ENCODE measurements at regions not wholly inside any gene's neighbourhood (a gene's known extent, or its start where the extent isn't known, plus 50 kb on each side); places are given as distances from the start of the nearest gene placed in this dataset.
"Not testable (repeated sequence)": the region's sequence is repeated elsewhere in the genome, so short reads cannot be mapped to it uniquely, and the experiment has no call there.

DNA sequence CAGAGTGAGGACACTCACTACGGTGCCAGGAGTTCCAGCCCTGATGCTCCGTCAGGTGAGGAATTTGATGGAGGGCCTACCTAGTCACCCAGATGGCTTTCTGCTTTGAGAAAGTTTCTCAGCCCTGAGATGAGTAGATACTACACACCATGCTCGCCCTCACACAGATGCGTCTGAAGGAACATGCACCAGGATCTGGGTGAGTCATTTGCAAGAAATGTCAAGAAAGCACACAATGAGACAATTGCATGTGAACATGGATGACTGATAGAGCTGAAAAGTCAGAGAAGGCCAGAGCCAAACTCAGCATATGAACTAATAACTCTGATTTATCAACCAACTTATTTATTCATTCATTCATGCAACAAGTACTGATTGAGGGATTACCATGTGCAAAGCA, 483.9 kb downstream of the OMA1 start:
- H3K4me3 ChIP-seq, result no peak overlapping the region
- H3K36me3 ChIP-seq, result no peaks in the 10 kb centered on the region
- intact Hi-C loops (cut with DNase I; ENCODE audit: low total_unique reads), result no loop called here
- ATAC-seq (no peak), DNase-seq (no peak)
- no peak overlapping the region for H3K27ac ChIP-seq
- H3K27me3 ChIP-seq, result no peaks in the 10 kb centered on the region
- TF ChIP-seq, protein P1, sequence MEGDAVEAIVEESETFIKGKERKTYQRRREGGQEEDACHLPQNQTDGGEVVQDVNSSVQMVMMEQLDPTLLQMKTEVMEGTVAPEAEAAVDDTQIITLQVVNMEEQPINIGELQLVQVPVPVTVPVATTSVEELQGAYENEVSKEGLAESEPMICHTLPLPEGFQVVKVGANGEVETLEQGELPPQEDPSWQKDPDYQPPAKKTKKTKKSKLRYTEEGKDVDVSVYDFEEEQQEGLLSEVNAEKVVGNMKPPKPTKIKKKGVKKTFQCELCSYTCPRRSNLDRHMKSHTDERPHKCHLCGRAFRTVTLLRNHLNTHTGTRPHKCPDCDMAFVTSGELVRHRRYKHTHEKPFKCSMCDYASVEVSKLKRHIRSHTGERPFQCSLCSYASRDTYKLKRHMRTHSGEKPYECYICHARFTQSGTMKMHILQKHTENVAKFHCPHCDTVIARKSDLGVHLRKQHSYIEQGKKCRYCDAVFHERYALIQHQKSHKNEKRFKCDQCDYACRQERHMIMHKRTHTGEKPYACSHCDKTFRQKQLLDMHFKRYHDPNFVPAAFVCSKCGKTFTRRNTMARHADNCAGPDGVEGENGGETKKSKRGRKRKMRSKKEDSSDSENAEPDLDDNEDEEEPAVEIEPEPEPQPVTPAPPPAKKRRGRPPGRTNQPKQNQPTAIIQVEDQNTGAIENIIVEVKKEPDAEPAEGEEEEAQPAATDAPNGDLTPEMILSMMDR (IDR thresholded peaks at IDR 0.05 in 4 of 5, conservative IDR thresholded peaks at IDR 0.05 in 1 of 5), result no peak
- TF ChIP-seq POLR2A (IDR thresholded peaks at IDR 0.05), result no peak
- in situ Hi-C loops (cut with MboI; ENCODE audit: low sequenced_read_pairs in 4 of 4), result no loop called here
- H3K4me1 ChIP-seq, result no peaks in the 10 kb centered on the region
- no peaks in the 10 kb centered on the region for H3K9me3 ChIP-seq

DNA sequence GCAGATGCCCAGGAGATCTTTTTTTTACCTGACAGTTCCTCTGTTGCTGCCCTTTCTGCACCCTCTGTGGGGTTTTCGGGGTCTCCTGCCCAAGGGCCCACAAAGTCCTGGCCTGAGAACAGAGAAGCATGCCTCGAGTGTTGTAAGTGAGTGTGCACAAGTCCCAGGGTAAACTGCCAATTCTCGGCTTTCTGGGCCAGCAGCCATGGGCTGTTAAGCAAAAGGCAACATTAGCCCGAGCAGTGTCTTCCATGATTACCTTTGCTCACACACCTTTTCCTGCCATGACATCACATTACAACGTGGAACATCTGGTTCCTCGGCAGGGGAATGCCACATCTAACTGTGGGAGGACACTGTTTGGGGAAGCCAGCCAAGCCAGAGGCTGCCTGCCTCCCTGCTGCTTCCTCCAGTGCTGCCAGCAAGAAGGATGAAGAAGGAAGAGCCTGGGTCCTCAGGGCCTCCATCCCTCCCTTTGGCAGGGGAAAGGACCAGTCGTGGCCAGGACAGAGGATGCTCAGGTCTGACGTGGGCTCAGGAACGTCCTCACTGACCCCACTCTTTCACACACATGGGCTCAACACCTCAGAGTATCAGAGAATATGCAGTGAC, 485.9 kb downstream of the OMA1 start:
- intact Hi-C loops (cut with DNase I; ENCODE audit: low total_unique reads), result no loop called here
- DNase-seq (no peak), ATAC-seq (no peak)
- H3K4me1 ChIP-seq, result no peaks in the 10 kb centered on the region
- no peaks in the 10 kb centered on the region for H3K27me3 ChIP-seq
- no peaks in the 10 kb centered on the region for H3K36me3 ChIP-seq
- in situ Hi-C loops (cut with MboI; ENCODE audit: low sequenced_read_pairs in 4 of 4), result no loop called here
- no peak for TF ChIP-seq POLR2A (IDR thresholded peaks at IDR 0.05)
- TF ChIP-seq, protein P1 (IDR thresholded peaks at IDR 0.05 in 4 of 5, conservative IDR thresholded peaks at IDR 0.05 in 1 of 5), result no peak
- no peak overlapping the region for H3K4me3 ChIP-seq
- H3K27ac ChIP-seq, result no peak overlapping the region
- no peaks in the 10 kb centered on the region for H3K9me3 ChIP-seq

DNA sequence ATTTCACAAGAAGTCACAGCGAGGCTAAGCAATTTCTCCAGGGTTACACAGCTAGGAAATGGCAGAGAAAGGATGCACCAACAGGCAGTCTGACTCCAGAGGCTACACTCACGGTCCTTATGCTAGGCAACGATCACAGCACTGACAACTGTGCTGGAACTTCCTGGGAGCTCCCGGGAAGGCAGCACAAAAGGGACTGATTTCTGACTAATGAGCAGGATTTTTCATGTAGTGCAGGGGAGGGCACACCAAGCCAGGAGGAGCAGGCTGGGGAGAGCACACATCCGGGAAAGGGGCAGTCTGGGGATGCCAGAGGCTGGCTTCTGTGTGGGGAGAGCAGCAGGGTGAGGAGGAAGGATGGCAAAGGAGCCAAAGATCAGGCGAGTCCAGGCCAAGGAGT, 486.7 kb downstream of the OMA1 start:
- Histone ChIP-seq H3K9me3 (no peaks in the 10 kb centered on the region), H3K4me3 (no peak overlapping the region), H3K36me3 (no peaks in the 10 kb centered on the region), H3K4me1 (no peaks in the 10 kb centered on the region), H3K27ac (no peak overlapping the region), H3K27me3 (no peaks in the 10 kb centered on the region)
- intact Hi-C loops (cut with DNase I; ENCODE audit: low total_unique reads) (no loop called here), in situ Hi-C loops (cut with MboI; ENCODE audit: low sequenced_read_pairs in 4 of 4) (no loop called here)
- TF ChIP-seq POLR2A (IDR thresholded peaks at IDR 0.05), result no peak
- TF ChIP-seq, protein P1 (IDR thresholded peaks at IDR 0.05 in 4 of 5, conservative IDR thresholded peaks at IDR 0.05 in 1 of 5), result no peak
- DNase-seq (no peak), ATAC-seq (no peak)

DNA sequence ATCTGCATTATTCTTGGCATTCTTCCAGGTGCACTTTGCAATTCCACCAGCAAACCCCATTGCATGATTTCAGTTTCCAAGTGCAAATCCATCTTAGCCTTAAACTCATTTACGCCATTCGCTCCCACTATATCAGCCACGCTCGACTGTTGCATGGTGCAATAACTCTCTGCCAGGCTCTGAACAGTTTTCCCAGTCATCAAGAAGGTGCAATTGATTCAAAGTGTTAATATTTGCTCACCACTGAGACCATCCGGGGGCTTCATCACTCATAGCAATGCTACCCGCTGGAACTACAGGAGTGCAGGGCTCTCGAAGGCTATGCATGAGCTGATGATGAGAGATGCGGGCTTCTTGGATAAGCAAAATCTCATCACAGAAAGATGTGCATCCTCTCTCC, 488.2 kb downstream of the OMA1 start:
- H3K4me1 ChIP-seq, result no peaks in the 10 kb centered on the region
- no peak for TF ChIP-seq POLR2A (IDR thresholded peaks at IDR 0.05)
- TF ChIP-seq, protein P1 (IDR thresholded peaks at IDR 0.05 in 4 of 5, conservative IDR thresholded peaks at IDR 0.05 in 1 of 5), result no peak
- no peaks in the 10 kb centered on the region for H3K27me3 ChIP-seq
- ATAC-seq (no peak), DNase-seq (no peak)
- no peaks in the 10 kb centered on the region for H3K9me3 ChIP-seq
- no peak overlapping the region for H3K4me3 ChIP-seq
- in situ Hi-C loops (cut with MboI; ENCODE audit: low sequenced_read_pairs in 4 of 4) (no loop called here), intact Hi-C loops (cut with DNase I; ENCODE audit: low total_unique reads) (no loop called here)
- no peaks in the 10 kb centered on the region for H3K36me3 ChIP-seq
- no peak overlapping the region for H3K27ac ChIP-seq

DNA sequence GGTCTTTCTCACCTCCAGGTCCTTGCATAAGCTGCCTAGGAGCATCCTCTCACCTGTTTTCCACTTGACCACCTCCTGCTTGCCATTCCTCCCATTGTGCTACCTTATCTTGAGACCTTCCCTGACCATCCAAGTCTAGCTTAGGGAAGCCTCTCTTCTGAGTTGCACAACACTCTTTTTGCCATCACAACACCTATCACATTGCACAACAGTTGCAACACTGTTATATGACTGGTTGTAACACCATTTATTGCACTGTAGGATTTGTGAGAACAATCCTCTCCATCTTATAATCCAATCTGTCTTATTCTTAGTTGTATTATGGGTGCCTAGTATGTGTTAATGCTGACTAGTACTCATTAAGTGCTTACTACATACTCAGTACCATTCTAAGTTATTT, 488.7 kb downstream of the OMA1 start:
- TF ChIP-seq POLR2A (IDR thresholded peaks at IDR 0.05), result no peak
- TF ChIP-seq, protein P1 (IDR thresholded peaks at IDR 0.05 in 4 of 5, conservative IDR thresholded peaks at IDR 0.05 in 1 of 5), result no peak
- Histone ChIP-seq H3K9me3 (no peaks in the 10 kb centered on the region), H3K27ac (no peak overlapping the region), H3K27me3 (no peaks in the 10 kb centered on the region), H3K36me3 (no peaks in the 10 kb centered on the region), H3K4me3 (no peak overlapping the region), H3K4me1 (no peaks in the 10 kb centered on the region)
- DNase-seq (no peak), ATAC-seq (no peak)
- intact Hi-C loops (cut with DNase I; ENCODE audit: low total_unique reads) (no loop called here), in situ Hi-C loops (cut with MboI; ENCODE audit: low sequenced_read_pairs in 4 of 4) (no loop called here)

DNA sequence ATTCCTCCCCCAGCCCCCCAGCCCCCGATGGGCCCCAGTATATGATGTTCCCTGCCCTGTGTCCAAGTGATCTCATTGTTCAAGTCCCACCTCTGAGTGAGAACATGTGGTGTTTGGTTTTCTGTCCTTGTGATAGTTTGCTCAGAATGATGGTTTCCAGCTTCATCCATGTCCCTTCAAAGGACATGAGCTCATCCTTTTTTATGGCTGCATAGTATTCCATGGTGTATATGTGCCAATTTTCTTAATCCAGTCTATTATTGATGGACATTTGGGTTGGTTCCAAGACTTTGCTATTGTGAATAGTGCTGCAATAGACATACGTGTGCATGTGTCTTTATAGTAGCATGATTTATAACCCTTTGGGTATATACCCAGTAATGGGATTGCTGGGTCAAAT, 495.3 kb downstream of the OMA1 start:
- H3K36me3 ChIP-seq; H3K4me1 ChIP-seq; H3K4me3 ChIP-seq; DNase-seq; H3K9me3 ChIP-seq; in situ Hi-C loops (cut with MboI; ENCODE audit: low sequenced_read_pairs in 4 of 4); H3K27me3 ChIP-seq; ATAC-seq; intact Hi-C loops (cut with DNase I; ENCODE audit: low total_unique reads); H3K27ac ChIP-seq: not testable (repeated sequence)
